Gastroesophageal sphincter (tissue), 4 donors: ENCODE measurements at regions not wholly inside any gene's neighbourhood (a gene's known extent, or its start where the extent isn't known, plus 50 kb on each side); places are given as distances from the start of the nearest gene placed in this dataset.

Source experiments
- ATAC-seq: fragments of 150-250 bp; one replicate; pipeline ENCODE4 v1.9.1; 2016; ENCODE audit warnings: mild to moderate bottlenecking, moderate library complexity
- H3K27ac ChIP-seq, 4 donors: fragments of 200-600 bp; sonication (generic) in 3 of 4; 1 replicate in 3 of 4; 2 replicates in 1 of 4; pipeline ENCODE4 v1.5.1; 2016 to 2019
- H3K27me3 ChIP-seq: fragments of 200-600 bp; sonication (generic); one replicate; pipeline ENCODE4 v1.5.1; 2019
- H3K36me3 ChIP-seq, 2 donors: fragments of 200-600 bp; sonication (generic); one replicate each; pipeline ENCODE4 v1.5.1; 2019; ENCODE audit warnings: control low read depth in 1 of 2
- H3K4me1 ChIP-seq, 3 donors: fragments of 200-600 bp; sonication (generic); 1 replicate in 2 of 3; 2 replicates in 1 of 3; pipeline ENCODE4 v1.5.1; 2016 to 2019; ENCODE audit warnings: control low read depth in 2 of 3
- H3K4me3 ChIP-seq, 2 donors: fragments of 200-600 bp; sonication (generic); one replicate each; pipeline ENCODE4 v1.5.1; 2019; ENCODE audit warnings: mild to moderate bottlenecking in 1 of 2, moderate library complexity in 1 of 2
- H3K9me3 ChIP-seq, 3 donors: fragments of 200-600 bp; sonication (generic); one replicate each; pipeline ENCODE4 v1.5.1; 2017 to 2019; ENCODE audit warnings: control low read depth in 2 of 3
- EP300 ChIP-seq: sonication (generic); formaldehyde crosslinking; IDR thresholded peaks from one replicate; pipeline ENCODE4 v1.6.1; 2017; ENCODE audit warnings: antibody characterized with exemption, mild to moderate bottlenecking
- POLR2A ChIP-seq, 2 donors: fragments of 450-650 bp; IDR thresholded peaks; one replicate each; pipeline ENCODE4 v1.6.1; 2017; ENCODE audit warnings: antibody characterized with exemption in 2 of 2, mild to moderate bottlenecking in 2 of 2, moderate library complexity in 1 of 2
- POLR2AphosphoS5 ChIP-seq: sonication (generic); formaldehyde crosslinking; IDR thresholded peaks from one replicate; pipeline ENCODE4 v1.6.1; 2017; ENCODE audit warnings: antibody characterized with exemption
- WGBS, 2 donors: methylation state at CpG; one replicate each; pipeline ENCODE4 v1.1.5; 2018; ENCODE audit warnings: low coverage in 1 of 2; 5-methylcytosine and 5-hydroxymethylcytosine counted together
- TF ChIP-seq, protein P1 (sequence below), 4 experiments: fragments of 200-600 bp in 2 of 4; fragments of 450-650 bp in 2 of 4; sonication (generic) in 1 of 4; IDR thresholded peaks; one replicate each; pipeline ENCODE4 v1.5.1; 2017 to 2019; ENCODE audit warnings: antibody characterized with exemption in 4 of 4, mild to moderate bottlenecking in 2 of 4, moderate library complexity in 2 of 4

DNA sequence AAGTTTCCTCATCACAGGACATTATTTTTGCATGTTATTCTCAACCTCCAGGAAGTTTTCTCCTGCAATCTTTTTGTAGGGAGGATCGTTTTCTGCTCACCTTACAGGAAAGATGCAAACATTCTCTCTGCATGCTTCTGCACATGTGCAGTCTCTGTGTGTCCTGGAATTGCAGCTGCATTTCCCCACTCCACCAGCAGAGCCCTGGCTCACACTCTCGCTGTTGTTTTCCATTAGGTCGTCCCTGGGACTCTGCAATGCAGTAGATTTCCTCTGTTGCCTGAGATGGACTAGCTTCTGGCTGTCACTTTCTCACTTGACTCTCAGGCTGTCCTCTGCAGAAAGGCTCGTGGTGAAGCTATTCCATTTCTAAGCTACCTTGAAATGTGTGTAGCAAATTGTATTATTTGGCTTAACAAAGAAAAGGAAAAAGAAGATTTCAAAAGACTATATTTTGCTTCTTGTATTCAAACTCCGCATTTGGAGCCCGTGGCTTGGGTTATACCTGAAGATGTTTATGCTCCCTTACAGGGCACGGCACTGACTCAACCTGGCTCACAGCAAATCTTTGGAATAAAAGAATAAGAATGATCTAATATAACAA lies 346.7 kb downstream of the RAD51AP2 start:
- Histone ChIP-seq H3K27me3 (no peaks in the 10 kb centered on the region), H3K27ac (no peak overlapping the region), H3K4me1 (no peaks in the 10 kb centered on the region), H3K9me3 (no peaks in the 10 kb centered on the region), H3K4me3 (no peak overlapping the region), H3K36me3 (no peaks in the 10 kb centered on the region)
- 40 to 55% methylated on average over 5 to 6 of the region's 7 CpGs for WGBS, 2 donors
- TF ChIP-seq POLR2AphosphoS5: no peak
- TF ChIP-seq, protein P1, sequence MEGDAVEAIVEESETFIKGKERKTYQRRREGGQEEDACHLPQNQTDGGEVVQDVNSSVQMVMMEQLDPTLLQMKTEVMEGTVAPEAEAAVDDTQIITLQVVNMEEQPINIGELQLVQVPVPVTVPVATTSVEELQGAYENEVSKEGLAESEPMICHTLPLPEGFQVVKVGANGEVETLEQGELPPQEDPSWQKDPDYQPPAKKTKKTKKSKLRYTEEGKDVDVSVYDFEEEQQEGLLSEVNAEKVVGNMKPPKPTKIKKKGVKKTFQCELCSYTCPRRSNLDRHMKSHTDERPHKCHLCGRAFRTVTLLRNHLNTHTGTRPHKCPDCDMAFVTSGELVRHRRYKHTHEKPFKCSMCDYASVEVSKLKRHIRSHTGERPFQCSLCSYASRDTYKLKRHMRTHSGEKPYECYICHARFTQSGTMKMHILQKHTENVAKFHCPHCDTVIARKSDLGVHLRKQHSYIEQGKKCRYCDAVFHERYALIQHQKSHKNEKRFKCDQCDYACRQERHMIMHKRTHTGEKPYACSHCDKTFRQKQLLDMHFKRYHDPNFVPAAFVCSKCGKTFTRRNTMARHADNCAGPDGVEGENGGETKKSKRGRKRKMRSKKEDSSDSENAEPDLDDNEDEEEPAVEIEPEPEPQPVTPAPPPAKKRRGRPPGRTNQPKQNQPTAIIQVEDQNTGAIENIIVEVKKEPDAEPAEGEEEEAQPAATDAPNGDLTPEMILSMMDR (IDR thresholded peaks at IDR 0.05): peak in 3 of 4 experiments; percentile 12 to 39 (median 14)
- no peak for TF ChIP-seq POLR2A (IDR thresholded peaks at IDR 0.05)
- ATAC-seq: no peak

GRCh38 chr2:17166506-17166905 lies 351.7 kb downstream of the RAD51AP2 start:
- 57 to 86% methylated on average over 4 of the region's 4 CpGs for WGBS, 2 donors
- no peaks in the 10 kb centered on the region for H3K27me3 ChIP-seq
- H3K27ac ChIP-seq: no peak overlapping the region
- no peak for ATAC-seq
- no peaks in the 10 kb centered on the region for H3K36me3 ChIP-seq
- no peaks in the 10 kb centered on the region for H3K4me1 ChIP-seq
- H3K9me3 ChIP-seq: no peaks in the 10 kb centered on the region
- H3K4me3 ChIP-seq: no peak overlapping the region
- TF ChIP-seq, protein P1 (IDR thresholded peaks at IDR 0.05): no peak
- TF ChIP-seq EP300 (no peak), POLR2AphosphoS5 (no peak), POLR2A (IDR thresholded peaks at IDR 0.05) (no peak)

DNA sequence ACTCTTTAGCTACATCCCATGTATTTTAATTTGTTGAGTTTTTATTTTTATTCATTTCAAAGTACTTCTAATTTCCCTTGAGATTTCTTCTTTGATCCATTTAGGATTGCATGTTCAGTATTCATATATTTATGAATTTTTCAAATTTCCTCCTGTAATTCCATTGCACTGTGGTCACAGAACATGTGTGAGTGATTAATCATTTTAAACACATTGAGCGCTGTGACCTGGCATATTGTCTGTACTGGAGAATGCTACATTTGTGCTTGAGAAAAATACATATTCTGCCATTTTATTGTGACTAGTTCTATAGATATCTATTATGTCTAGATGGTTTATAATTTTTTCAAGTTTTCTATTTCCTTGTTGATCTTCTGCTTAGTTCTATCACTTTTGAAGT lies 353.7 kb downstream of the RAD51AP2 start:
- WGBS, 2 donors: 85 to 100% methylated on average over 1 of the region's 1 CpG
- TF ChIP-seq POLR2AphosphoS5 (no peak), POLR2A (IDR thresholded peaks at IDR 0.05) (no peak), EP300 (no peak)
- TF ChIP-seq, protein P1 (IDR thresholded peaks at IDR 0.05): no peak

DNA sequence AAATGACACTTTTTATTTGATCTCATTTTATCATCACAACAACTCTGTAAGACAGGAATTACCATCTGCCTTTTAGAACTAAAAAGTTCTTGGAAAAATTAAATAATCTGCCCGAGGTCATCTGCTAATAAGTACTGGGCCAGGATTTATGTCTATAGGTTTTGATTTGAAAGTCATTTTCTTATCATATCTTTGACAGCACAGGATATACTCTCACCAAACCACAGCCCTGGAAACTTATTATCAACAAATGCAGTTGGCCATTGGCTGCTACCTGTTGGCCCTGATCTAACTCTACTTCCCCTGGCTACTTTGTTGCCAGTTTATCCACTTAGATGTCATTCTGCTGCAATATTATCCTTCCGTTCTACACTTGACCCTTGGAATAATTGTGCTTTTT lies 354.6 kb downstream of the RAD51AP2 start:
- Histone ChIP-seq H3K36me3 (no peaks in the 10 kb centered on the region), H3K9me3 (no peaks in the 10 kb centered on the region), H3K27ac (no peak overlapping the region), H3K27me3 (no peaks in the 10 kb centered on the region), H3K4me1 (no peaks in the 10 kb centered on the region), H3K4me3 (no peak overlapping the region)
- TF ChIP-seq POLR2AphosphoS5: no peak
- TF ChIP-seq, protein P1 (IDR thresholded peaks at IDR 0.05): no peak
- TF ChIP-seq POLR2A (IDR thresholded peaks at IDR 0.05): no peak
- no peak for TF ChIP-seq EP300
- WGBS, 2 donors: 68 to 83% methylated on average over 2 of the region's 2 CpGs
- ATAC-seq: no peak

More for the DNA sequence above, 353.7 kb downstream of the RAD51AP2 start:
- ATAC-seq: no peak
- Histone ChIP-seq H3K4me3 (no peak overlapping the region), H3K4me1 (no peaks in the 10 kb centered on the region), H3K9me3 (no peaks in the 10 kb centered on the region), H3K27me3 (no peaks in the 10 kb centered on the region), H3K36me3 (no peaks in the 10 kb centered on the region), H3K27ac (no peak overlapping the region)

- H3K27ac ChIP-seq: no peak overlapping the region
- no peak for ATAC-seq
- H3K4me1 ChIP-seq: no peaks in the 10 kb centered on the region
- no peak overlapping the region for H3K4me3 ChIP-seq
- WGBS, 2 donors: 35 to 47% methylated on average over 2 of the region's 2 CpGs
- TF ChIP-seq EP300: no peak
- TF ChIP-seq, protein P1 (IDR thresholded peaks at IDR 0.05): no peak
- TF ChIP-seq POLR2AphosphoS5: no peak
- TF ChIP-seq POLR2A (IDR thresholded peaks at IDR 0.05): no peak
- H3K9me3 ChIP-seq: no peaks in the 10 kb centered on the region
- H3K36me3 ChIP-seq: no peaks in the 10 kb centered on the region
- no peaks in the 10 kb centered on the region for H3K27me3 ChIP-seq
Observed at GRCh38 chr2:17162713-17163112, 355.5 kb downstream of the RAD51AP2 start.
